Left ventricle myocardium superior (tissue), 1 donor: ENCODE measurements at regions not wholly inside any gene's neighbourhood (a gene's known extent, or its start where the extent isn't known, plus 50 kb on each side); places are given as distances from the start of the nearest gene placed in this dataset.

Experiments
- ATAC-seq: fragments of 200-7000 bp; cut with Tn5 transposase; one replicate; pipeline ENCODE4 v1.9.1; 2020; ENCODE audit warnings: mild to moderate bottlenecking, moderate library complexity
- DNase-seq: peaks from one replicate; pipeline ENCODE4 v3.0.0-alpha.2; 2020
- intact Hi-C: fragments of 100-400 bp; cut with micrococcal nuclease; formaldehyde crosslinking; loops from one replicate; pipeline ENCODE4 v1.11.0; 2022
- donor health status: DM: no; HTN: yes; CAD: no; lungs with severe emphysema.

GRCh38 chr3:73933585-73933984 is 308.8 kb upstream of the PDZRN3 start:
- no peak for DNase-seq
- peak; percentile 81 for ATAC-seq
- intact Hi-C loops: no loop called here

DNA sequence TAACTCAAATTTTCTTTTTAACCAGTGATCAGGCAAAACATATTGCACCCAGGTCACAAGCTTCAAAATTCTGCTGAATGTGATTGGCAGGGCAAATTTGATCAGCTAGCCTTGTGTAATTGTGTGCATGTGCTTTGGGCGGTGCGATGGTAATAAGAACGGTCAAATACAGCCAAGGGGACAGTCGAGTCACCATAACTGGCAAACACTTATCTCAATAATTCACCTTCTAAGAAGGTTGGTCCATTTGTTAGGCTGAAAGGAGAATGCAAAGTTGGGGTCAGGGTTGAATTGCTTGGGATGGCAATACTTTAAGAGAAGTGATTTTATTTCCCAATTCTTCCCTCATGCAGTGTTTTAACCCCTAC is 302.4 kb upstream of the PDZRN3 start:
- ATAC-seq: no peak
- DNase-seq: no peak
- intact Hi-C loops: no loop called here

DNA sequence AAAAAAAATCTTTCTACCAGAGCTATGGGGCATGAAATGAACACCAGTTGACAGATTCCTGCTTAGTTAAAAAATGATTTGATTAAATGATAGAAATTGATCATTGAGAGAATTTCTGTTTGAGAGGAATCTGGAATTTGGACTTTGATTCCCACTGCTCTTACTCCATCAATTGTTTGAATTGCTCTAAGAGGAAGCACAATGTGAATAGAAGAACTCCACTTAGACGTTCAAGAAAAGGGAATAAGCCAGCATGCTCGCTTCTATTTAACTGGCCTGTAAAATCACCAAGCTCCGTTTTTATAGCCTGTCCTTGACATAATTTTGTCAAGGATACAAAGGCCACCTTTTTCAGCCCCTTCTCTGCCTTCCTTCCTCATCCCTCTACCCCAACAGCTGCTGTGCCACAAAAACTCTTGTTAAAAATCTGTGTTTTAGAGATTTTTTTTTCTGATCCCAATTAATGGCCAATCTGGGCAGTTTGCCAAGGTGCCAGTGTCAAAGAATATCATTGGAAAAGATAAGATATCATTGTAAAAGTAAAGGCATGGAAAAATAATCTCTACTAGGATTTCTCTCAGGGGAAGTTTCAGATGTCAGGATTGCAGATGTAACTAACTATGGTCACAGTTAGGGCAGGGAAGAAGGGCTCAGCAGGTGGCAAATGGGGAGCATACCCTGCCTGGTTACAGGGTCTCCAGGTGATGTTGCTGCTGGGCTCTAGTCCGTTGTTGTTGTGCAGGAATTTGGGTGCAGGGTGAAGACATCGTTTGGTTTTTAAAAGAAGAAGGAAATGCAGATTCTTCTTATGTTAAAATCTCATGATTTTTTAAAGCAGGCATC is 301.8 kb upstream of the PDZRN3 start:
- DNase-seq (no peak), ATAC-seq (no peak)
- intact Hi-C loops: no loop called here

DNA sequence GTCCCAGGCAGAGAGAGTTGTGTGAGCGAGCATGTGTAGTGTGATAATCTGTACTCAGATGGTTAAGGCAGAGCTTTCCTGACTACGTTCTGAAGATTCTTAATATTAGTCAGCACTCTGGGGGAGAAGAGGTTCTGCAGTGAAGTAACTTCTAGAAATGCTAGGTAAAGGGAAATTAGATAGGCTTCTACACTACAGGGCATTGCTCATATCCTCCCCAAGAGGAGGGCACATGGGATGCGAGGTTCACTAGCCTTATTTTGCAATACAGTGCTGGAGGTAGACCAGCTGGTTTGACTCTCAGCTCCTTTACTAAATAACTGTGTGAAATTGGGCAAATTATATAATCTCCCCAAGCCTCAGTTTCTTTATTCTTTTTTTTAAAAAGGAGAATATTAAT is 300.3 kb upstream of the PDZRN3 start:
- ATAC-seq: no peak
- no peak for DNase-seq
- intact Hi-C loops: no loop called here

GRCh38 chr3:73924048-73924447 is 299.3 kb upstream of the PDZRN3 start:
- ATAC-seq (no peak), DNase-seq (no peak)
- intact Hi-C loops: no loop called here

- DNase-seq (no peak), ATAC-seq (no peak)
- intact Hi-C loops: no loop called here
Observed at GRCh38 chr3:73917643-73918042, 292.9 kb upstream of the PDZRN3 start.

DNA sequence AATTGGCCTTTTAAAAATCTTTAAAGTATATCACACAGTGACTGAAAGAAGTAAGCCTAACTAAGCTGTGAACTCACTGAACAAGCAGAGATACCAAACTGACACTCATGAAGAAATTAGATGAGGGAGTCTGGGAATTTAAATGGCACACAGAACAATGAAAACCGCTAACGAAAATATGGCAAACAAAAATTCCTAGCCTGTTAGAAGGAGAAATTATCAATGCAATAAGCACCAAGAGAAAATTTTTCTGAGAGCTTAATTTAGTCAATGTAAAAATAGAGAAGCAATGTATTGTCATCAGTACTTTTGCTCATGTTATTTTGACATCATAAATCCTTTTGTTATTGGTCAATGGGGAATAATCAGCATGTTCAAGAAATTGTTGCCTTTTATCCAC is 291.1 kb upstream of the PDZRN3 start:
- intact Hi-C loops: no loop called here
- ATAC-seq (no peak), DNase-seq (no peak)

DNA sequence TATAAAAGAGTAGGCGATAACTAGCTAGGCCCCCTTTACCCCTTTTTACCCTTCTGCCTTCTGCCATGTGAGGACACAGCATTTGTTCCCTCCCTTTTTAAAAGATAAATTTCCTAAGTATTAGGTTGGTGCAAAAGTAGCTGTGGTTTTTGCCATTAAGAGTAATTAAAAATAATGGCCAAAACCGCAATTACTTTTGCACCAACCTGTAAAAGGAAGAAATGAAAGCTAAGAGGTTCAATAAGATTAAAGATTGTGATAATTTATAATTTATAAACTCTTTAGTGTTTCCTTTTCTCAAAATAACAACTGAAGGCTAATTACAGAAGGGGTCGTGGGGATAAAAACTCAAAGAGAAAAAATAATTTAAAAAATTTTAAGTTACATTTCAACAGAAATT is 283.5 kb upstream of the PDZRN3 start:
- DNase-seq: no peak
- ATAC-seq: no peak
- intact Hi-C loops: no loop called here

DNA sequence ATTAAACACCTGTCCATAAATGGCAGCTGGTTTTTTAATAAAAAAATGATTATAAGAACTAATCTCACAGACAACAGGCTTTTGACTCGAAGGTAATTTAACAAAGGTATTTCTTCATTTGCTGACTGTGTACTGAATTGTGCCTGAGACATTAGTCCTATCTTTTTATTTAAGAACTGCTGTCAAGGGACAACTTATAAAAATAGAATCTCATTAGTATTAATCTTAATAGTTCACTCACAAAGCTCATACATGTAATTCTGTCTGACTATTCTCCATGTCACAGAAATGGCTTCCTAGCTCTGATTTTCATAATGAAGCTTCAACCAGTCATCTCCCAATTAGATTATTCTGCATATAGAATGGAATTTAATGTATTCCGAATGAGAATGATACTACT is 276.9 kb upstream of the PDZRN3 start:
- intact Hi-C loops: no loop called here
- DNase-seq (no peak), ATAC-seq (no peak)

GRCh38 chr3:73894474-73895213 is 269.9 kb upstream of the PDZRN3 start:
- ATAC-seq: no peak
- intact Hi-C loops: no loop called here
- no peak for DNase-seq

GRCh38 chr3:73893089-73893488 is 268.3 kb upstream of the PDZRN3 start:
- intact Hi-C loops: no loop called here
- no peak for ATAC-seq

GRCh38 chr3:73885862-73886261 is 261.1 kb upstream of the PDZRN3 start:
- intact Hi-C loops: no loop called here
- ATAC-seq: no peak
- DNase-seq: no peak

More at GRCh38 chr3:73893089-73893488, 268.3 kb upstream of the PDZRN3 start:
- no peak for DNase-seq

GRCh38 chr3:73884361-73884760 is 259.6 kb upstream of the PDZRN3 start:
- intact Hi-C loops: no loop called here
- DNase-seq (no peak), ATAC-seq (no peak)

GRCh38 chr3:73883497-73883896 is 258.8 kb upstream of the PDZRN3 start:
- intact Hi-C loops: no loop called here
- ATAC-seq (no peak), DNase-seq (no peak)

DNA sequence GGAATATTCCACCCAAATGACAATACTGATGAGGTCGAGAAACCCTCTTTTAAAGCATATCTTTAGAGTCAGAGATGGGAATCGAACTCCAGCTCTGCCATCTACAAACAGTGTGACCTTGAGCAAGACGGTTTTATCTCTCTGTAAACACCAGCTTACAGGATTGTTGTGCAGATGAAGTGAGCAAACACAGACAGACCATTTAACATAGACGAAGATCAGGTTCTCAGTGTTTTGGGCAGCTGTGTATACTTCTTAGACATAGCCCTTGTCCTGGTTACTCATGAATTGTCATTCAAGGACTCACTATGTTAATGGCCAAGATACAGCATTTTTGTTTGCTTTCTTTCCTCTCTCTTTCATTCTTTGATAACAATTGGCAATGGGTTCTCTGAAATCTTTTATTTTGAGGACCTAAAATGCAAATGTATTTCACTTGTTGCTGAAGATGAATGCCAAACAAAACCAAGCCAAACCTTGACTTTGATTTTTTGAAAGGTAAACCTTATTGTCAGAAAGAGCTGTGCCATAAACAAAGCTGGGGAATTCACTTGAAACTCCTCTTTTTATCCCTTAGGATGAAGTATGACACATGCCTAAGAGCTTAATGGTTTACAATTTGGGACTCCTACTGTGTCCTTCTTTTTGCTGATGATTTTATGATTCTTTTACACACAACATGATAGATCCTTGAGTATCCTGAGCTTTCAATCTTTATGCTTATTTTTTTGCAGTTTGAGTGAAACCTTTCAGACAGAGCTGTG is 250.0 kb upstream of the PDZRN3 start:
- no peak for DNase-seq
- intact Hi-C loops: no loop called here
- no peak for ATAC-seq

DNA sequence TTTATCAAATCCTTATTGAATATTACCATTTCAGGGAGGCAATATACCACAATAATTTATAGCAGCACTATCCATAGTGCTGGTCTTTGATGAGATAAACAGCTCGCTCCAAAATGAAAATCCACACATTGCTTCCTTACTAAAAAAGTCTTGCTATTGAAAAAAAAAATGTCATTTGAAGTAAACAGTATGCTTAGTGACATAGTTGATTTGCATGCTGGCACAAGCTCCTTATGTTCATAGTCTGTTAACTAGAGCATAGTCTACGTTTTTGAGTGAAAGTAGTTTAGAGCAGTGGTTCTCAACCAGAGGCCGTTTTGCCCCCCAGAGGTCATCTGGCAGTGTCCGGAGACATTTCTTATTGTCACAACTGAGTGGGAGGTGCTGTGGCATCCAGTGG is 249.4 kb upstream of the PDZRN3 start:
- no peak for ATAC-seq
- intact Hi-C loops: no loop called here
- DNase-seq: no peak

GRCh38 chr3:73868688-73869315 is 244.1 kb upstream of the PDZRN3 start:
- intact Hi-C loops: no loop called here
- DNase-seq (no peak), ATAC-seq (peak; percentile 60)

DNA sequence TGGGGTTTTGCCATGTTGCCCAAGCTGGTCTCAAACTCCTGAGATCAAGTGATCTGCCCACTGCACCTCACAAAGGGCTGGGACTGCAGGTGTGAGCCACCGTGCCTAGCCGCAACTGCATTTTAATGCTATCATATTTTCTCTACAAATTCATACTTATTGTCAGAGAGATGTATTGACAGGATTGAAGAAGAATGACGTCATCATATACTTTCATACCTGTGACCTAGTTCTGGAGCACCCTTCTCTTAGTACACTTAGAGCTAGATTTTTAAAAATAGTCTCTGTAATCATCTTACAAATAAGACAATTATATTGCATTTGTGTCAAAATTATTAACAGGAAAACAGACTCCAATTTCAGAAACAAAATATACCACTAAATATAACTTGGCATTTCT is 242.8 kb upstream of the PDZRN3 start:
- intact Hi-C loops: no loop called here
- no peak for ATAC-seq

DNA sequence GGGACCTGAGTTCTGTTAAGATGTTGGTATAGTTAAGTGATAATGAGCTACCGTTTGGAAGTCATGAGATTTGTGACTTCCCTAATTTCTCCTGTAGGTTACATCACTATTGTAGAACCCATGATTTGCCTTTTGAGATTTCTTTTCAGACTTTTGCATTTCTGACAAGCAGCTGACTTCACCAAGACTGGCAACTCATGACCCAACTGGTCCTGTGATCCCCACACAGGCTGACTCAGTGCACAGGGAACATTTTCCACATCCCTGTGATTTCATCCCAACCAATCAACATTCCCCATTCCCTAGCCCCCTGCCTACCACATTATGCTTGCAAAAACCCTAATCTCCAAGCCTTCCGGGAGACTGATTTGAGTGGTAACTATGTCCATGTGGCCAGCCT is 242.1 kb upstream of the PDZRN3 start:
- ATAC-seq: no peak
- no peak for DNase-seq
- intact Hi-C loops: no loop called here

More for the DNA sequence above, 242.8 kb upstream of the PDZRN3 start:
- DNase-seq: no peak
